ENCODE measurements at regions not wholly inside any gene's neighbourhood (a gene's known extent, or its start where the extent isn't known, plus 50 kb on each side); places are given as distances from the start of the nearest gene placed in this dataset.

- no peak for TF ChIP-seq POLR2AphosphoS5 (IDR thresholded peaks at IDR 0.05; ENCODE audit: low read depth, low read length)
- no peak for TF ChIP-seq REST (IDR thresholded peaks at IDR 0.05; ENCODE audit: insufficient read depth in 1 of 2, low read depth in 2 of 2, low read length in 1 of 2)
- TF ChIP-seq CTCF (IDR thresholded peaks at IDR 0.05): no peak
- TF ChIP-seq SIN3A (IDR thresholded peaks at IDR 0.05; ENCODE audit: borderline replicate concordance, insufficient read depth, low read depth, low read length): no peak
- TF ChIP-seq TCF7L2 (IDR thresholded peaks at IDR 0.05; ENCODE audit: low read depth, low read length): no peak
Measured at GRCh38 chr7:153641199-153641598, 411.0 kb upstream of the DPP6 start.
